T-helper 9 cell (primary cell): ENCODE measurements at regions not wholly inside any gene's neighbourhood (a gene's known extent, or its start where the extent isn't known, plus 50 kb on each side); places are given as distances from the start of the nearest gene placed in this dataset.

Experiments used
- DNase-seq: peaks from one replicate; pipeline ENCODE4 v3.0.0-alpha.2; 2020

DNA sequence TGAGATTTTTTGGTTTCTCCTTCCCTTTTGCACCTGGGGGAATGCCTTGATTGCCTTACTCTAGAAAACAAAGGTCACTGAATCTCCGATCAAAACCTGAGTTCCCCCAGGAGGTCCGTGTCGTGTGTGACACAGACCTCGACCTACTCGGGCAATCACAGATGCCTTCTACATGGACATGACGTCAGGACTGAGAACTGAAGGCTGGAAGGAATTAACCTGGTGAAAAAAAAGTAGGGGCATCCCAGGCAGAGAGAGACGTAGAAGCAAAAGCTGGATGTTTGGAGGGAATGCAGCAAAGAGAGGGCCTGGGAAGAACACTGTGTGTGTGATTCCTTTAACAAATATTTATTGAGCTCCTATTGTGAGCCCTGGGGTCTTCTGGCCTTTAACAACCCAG lies 178.0 kb downstream of the PRDM2 start:
- DNase-seq = no peak

DNA sequence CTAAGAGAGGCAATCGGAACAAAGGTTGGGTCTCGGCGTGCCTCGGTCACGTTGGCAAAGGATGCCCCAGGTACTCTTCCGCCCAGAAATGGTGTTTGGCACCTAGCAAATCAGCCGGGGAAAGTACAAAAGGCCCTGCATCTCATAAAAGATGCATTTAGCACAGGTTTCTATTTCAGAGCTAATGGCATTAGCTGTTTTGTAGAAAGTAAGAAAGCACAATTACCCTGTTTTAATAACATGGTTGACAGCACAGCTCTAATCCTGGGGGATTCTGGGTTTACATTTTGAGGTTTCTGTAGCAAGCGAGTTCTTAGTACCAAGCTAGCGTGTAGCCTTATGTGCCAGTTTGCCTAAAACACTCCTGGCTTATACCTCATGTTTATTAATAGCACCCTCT lies 178.5 kb downstream of the PRDM2 start:
- DNase-seq = no peak

DNA sequence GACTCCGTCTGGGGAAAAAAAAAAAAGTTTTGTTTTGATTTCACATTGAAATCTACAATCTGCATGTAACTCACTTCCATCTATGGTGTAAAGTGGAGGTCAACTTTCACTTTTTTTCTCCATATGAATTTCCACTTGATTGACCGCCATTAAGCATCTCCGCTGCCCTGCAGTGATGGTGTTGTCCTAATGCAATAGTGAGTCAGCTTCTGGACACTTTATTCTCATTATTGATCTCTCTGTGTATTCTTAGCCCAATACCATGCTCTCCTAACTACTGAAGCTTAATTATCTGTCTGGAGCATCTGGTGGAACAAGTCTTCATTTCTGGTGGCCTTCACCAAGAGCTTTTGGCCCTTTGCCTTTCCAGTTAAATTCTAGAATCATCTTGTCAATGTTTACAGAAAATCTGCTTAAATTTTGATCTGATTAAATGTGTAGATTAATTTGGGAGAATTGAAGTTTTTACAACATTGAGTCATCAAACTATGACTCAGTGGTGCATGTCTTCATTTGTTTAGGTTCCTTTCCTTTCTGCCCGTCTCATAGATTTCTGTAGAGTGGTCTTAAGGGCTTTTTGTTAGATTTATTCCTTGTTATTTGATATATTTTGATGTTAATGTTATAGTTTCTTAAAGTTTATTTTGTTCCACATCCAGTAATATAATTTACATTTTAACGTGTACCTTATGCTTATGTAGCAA lies 181.5 kb downstream of the PRDM2 start:
- no peak for DNase-seq

DNA sequence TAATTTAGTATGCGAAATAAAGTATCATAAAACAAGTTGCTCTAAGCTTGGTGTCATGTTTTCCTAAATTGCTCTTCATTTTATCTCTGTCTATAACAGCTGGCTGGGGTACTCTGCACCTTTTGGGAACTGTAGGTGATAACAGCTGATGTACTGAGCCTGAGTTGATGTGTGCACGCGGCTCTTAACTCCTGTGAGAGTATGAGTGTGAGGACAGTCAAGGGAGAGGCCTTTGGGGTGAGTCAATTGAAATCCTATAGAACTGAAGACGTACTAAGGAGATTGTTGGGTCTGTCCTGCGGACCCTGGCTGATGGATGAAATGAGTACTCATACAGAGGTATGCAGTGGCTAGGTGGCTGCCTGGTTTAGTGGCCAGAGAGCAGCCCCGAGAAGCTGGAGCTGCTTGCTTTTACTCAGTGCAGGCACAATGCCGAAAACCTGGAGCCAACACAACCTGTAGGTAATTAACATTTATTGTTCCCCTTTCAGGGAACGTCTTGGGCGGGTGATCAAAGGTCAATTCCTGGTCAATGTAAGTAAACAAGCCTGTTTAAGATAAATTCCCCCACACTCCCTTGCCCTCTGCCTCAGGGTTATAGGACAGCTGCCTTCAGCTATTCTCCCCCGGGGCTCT lies 188.5 kb downstream of the PRDM2 start:
- no peak for DNase-seq

GRCh38 chr1:13889495-13889894 lies 189.5 kb downstream of the PRDM2 start:
- no peak for DNase-seq

DNA sequence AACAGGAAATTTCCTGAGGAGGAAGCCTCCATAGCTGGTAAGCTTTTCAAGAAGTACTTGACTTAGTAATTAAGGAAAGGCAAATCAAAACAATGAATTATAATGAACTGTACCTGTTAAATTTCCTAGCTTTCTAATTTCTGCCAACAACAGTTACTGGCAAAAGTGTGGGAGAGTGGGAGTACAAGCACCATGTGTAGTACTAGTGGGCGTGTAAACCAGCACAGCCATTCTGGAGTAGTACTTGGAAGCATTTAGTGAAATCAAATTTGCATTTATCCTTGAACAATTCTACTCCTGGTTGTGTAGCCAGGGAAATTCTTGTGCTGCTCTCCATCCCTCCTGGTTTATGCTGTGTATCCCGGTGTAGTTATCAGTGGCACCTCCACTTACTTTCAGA lies 190.8 kb downstream of the PRDM2 start:
- no peak for DNase-seq

DNA sequence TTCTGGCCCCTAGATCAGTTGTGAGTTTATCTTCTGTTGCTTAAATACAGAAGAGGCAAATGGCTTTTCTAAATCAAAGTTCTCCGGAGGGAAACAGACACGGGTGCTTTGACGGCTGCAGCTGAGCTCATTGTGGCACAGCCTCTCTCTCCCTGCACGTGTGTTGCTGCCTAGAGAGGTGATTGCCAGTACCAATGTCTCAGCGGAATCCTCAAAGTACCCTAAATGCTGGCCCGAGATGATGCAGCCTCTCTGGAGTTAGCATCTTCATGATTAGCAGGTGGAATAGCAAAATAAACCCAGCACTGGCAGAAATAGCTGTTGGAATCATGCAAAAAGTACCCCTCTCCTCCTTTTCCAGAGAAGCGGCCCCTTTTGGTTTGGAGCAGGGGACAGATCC lies 192.2 kb downstream of the PRDM2 start:
- DNase-seq = no peak

DNA sequence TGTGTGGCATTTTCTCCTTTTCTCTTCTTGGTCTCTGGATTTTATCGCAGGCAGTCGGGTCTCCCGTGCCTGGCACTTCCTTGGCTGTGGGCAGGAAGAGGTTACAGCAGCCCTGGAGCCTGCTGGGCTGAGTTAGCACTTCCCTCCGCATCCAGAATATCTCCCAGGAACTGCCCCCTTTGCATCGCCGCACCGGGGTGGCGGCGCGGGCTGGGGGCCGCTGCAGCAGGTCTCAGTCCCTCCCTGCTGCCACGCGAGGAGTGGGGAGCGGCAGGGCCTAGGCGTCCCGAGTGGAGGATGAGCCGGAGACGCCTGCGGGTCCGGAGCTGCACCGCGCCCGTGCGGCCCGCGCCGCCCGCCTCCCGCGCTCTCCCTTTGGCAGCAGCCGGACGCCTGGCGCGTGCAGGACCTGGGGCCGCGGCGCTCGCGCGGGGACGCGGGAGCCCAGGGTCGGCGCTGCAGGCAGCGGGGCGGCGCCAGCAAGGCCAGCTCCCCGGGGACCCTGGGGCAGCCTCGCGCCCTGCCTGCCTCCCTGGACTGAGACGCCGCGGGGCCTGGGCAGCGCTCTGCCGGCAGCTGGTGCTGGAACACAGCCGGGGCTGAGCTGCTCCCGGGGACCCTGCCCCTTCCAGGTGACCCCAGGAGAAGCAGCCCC lies 192.8 kb downstream of the PRDM2 start:
- no peak for DNase-seq

DNA sequence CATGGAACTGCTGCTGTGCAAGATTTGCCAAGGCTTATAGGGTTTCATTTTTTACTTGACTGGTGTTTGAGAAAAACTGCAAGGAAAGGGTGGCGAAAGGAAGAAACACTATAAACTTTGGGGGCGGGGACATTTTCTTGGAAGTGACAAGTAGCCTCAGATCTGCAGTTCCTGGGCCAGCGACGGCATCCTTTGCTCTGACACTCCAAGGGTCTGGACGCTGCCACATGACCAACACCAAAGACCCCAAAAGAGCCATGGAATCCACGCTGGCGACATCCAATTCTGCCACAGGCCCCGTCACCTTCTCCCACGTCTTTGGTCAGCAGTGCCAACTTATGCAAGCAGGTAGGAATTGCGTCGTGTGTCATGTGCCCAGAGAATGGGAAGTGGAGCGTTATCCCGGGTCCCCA lies 193.4 kb downstream of the PRDM2 start:
- DNase-seq = no peak

GRCh38 chr1:13896932-13897331 lies 196.9 kb downstream of the PRDM2 start:
- no peak for DNase-seq

GRCh38 chr1:13898406-13898805 lies 198.4 kb downstream of the PRDM2 start:
- DNase-seq = no peak

DNA sequence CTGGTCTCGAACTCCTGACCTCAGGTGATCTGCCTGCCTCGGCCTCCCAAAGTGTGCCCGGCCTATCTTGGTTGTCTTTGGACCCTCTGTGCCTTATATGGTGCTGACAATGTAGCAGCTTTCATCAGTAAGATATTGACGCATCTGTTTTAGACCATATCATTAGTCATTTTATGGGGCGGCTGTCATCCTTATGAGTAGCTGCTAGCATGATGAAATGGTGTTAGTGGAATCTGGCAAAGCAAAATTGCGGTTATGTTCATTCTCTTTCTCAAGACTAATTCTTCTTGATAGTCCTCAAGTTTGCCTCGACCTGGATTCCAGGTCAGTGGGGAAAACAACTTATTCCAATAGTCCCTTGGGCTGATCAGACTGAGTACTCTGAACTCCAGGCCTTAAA lies 199.9 kb downstream of the PRDM2 start:
- DNase-seq = no peak

- no peak for DNase-seq
These were observed 200.6 kb downstream of the PRDM2 start for GRCh38 chr1:13900583-13900982.

GRCh38 chr1:13901039-13901438 lies 201.1 kb downstream of the PRDM2 start:
- no peak for DNase-seq

DNA sequence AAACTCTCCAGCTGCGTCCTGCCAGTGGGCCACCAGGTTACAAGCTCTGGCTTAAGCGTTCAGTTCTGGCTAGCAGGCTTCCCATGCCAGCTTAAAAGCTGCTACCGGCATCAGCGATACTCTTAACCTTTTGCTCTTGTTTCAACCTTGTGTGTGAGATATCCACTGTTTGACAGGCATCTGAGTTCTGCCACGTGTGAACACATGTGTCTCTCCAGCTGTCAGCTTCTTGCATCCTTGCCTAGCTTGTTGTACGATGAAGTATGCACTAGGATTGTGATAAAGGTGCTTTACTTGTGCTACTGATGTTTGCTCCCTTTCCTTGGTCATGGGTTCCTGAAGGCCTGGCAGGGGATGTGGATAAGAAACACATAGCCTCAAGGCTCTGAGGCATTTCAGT lies 201.6 kb downstream of the PRDM2 start:
- DNase-seq = no peak

DNA sequence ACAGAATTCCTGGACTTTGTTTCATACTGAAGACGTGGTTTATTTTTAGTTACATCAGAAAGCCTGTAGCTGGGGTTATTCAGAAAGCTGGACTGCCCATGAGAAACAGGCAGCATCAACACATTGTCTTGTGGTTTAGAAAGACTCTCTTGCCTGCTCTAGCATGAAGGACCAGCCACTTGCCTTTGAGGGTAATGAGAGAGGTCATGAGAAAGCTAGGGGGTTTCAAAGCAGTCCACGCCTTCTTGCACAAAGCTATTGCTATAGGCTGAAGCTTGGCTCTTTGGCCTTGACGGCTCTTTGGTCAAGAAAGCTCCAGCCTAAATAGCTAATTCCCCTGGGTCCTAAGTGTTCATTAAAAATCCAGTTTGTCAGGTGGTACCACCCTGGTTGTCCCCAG lies 208.1 kb downstream of the PRDM2 start:
- DNase-seq = no peak

- DNase-seq = no peak
These were observed 212.0 kb downstream of the PRDM2 start for GRCh38 chr1:13911697-13912619.

- DNase-seq = no peak
These were observed 213.4 kb downstream of the PRDM2 start for GRCh38 chr1:13913396-13913795.

DNA sequence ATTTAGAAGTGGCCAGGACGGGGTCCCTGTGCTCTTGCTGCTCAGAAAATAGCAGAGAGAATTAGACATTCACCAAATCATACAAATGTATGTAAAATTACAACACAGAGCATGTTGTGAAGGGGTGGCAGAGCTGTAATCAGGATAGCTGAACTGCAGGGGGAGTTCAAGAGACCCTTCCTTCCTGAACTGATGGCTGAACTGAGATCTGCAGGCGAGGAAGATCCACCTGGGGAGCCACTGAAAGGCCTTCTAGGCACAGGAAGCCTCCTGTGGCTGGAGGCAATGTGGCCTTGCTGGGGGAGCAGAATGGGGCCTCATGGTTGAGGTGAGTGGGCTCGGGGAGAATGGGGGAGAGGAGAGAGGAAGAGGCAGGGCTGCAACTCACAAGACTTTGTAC lies 216.5 kb downstream of the PRDM2 start:
- no peak for DNase-seq

- no peak for DNase-seq
These were observed 217.6 kb downstream of the PRDM2 start for GRCh38 chr1:13917607-13918006.

- DNase-seq = no peak
These were observed 218.9 kb downstream of the PRDM2 start for GRCh38 chr1:13918862-13919261.

GRCh38 chr1:13921190-13921589 lies 221.2 kb downstream of the PRDM2 start:
- no peak for DNase-seq

GRCh38 chr1:13922466-13923110 lies 222.6 kb downstream of the PRDM2 start:
- DNase-seq = no peak
